Liver (tissue), 3 donors: ENCODE measurements at regions not wholly inside any gene's neighbourhood (a gene's known extent, or its start where the extent isn't known, plus 50 kb on each side); places are given as distances from the start of the nearest gene placed in this dataset.

Experiments
- ATF3 ChIP-seq: IDR thresholded peaks from 2 replicates; pipeline ENCODE4 v1.6.1; 2016; ENCODE audit warnings: antibody characterized with exemption
- CTCF ChIP-seq: fragments of 150-350 bp; IDR thresholded peaks from 2 replicates; pipeline ENCODE4 v1.5.1; 2017; ENCODE audit warnings: improper control_type of control experiment, low read depth, low read length; ENCODE audit not compliant: missing input control
- FOXA1 ChIP-seq: IDR thresholded peaks from 2 replicates; pipeline ENCODE4 v1.6.1; 2016; ENCODE audit warnings: antibody characterized with exemption
- GABPA ChIP-seq, 2 donors: IDR thresholded peaks in 1 of 2; conservative IDR thresholded peaks in 1 of 2; 2 replicates each; pipeline ENCODE4 v1.6.1; 2016; ENCODE audit warnings: antibody characterized with exemption in 2 of 2, mild to moderate bottlenecking in 1 of 2, moderate library complexity in 1 of 2
- HNF4G ChIP-seq: IDR thresholded peaks from 2 replicates; pipeline ENCODE4 v1.6.1; 2016; ENCODE audit warnings: antibody characterized with exemption
- RAD21 ChIP-seq, 2 donors: IDR thresholded peaks; 2 replicates each; pipeline ENCODE4 v1.6.1; 2016; ENCODE audit warnings: antibody characterized with exemption in 2 of 2, mild to moderate bottlenecking in 2 of 2
- SP1 ChIP-seq: IDR thresholded peaks from 2 replicates; pipeline ENCODE4 v1.6.1; 2018; ENCODE audit warnings: antibody characterized with exemption, mild to moderate bottlenecking
- TF ChIP-seq, protein P1 (sequence below): IDR thresholded peaks from 2 replicates; pipeline ENCODE4 v1.6.1; 2016; ENCODE audit warnings: antibody characterized with exemption
- TF ChIP-seq, protein P2 (sequence below): IDR thresholded peaks from 2 replicates; pipeline ENCODE4 v1.6.1; 2016; ENCODE audit warnings: antibody characterized with exemption, mild to moderate bottlenecking
- donor health status: healthy.
- donor health status: healthy.

DNA sequence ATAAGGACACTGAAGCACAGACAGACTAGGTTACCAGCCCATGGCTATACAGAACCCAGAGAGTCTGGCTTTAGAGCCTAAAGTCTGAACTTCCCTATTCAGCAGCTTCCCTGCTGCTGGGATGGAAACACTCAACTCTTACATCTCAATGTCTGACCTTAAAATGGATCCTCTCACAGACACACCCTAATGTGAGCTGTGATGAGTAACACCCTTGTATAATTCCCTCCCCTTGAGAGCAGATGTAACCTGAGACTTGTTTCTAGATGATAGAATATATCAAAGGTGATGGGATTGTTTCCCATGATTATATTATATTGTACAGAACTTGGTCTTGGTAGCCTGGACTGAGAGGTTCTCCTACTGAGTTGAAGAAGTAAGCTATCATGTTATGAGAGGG, 577.1 kb upstream of the KLHL29 start:
- no peak for TF ChIP-seq CTCF
- no peak for TF ChIP-seq HNF4G
- no peak for TF ChIP-seq FOXA1
- no peak for TF ChIP-seq RAD21 (IDR thresholded peaks at IDR 0.05)
- TF ChIP-seq SP1 = no peak
- no peak for TF ChIP-seq ATF3
- TF ChIP-seq, protein P1, sequence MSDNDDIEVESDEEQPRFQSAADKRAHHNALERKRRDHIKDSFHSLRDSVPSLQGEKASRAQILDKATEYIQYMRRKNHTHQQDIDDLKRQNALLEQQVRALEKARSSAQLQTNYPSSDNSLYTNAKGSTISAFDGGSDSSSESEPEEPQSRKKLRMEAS = no peak
- TF ChIP-seq, protein P2, sequence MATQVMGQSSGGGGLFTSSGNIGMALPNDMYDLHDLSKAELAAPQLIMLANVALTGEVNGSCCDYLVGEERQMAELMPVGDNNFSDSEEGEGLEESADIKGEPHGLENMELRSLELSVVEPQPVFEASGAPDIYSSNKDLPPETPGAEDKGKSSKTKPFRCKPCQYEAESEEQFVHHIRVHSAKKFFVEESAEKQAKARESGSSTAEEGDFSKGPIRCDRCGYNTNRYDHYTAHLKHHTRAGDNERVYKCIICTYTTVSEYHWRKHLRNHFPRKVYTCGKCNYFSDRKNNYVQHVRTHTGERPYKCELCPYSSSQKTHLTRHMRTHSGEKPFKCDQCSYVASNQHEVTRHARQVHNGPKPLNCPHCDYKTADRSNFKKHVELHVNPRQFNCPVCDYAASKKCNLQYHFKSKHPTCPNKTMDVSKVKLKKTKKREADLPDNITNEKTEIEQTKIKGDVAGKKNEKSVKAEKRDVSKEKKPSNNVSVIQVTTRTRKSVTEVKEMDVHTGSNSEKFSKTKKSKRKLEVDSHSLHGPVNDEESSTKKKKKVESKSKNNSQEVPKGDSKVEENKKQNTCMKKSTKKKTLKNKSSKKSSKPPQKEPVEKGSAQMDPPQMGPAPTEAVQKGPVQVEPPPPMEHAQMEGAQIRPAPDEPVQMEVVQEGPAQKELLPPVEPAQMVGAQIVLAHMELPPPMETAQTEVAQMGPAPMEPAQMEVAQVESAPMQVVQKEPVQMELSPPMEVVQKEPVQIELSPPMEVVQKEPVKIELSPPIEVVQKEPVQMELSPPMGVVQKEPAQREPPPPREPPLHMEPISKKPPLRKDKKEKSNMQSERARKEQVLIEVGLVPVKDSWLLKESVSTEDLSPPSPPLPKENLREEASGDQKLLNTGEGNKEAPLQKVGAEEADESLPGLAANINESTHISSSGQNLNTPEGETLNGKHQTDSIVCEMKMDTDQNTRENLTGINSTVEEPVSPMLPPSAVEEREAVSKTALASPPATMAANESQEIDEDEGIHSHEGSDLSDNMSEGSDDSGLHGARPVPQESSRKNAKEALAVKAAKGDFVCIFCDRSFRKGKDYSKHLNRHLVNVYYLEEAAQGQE = no peak
- TF ChIP-seq GABPA (IDR thresholded peaks at IDR 0.05 in 1 of 2, conservative IDR thresholded peaks at IDR 0.05 in 1 of 2) = no peak
